HepG2 (cell line): ENCODE measurements at regions not wholly inside any gene's neighbourhood (a gene's known extent, or its start where the extent isn't known, plus 50 kb on each side); places are given as distances from the start of the nearest gene placed in this dataset.
A peak's percentile ranks its signal among the peaks of the same experiment; 100 is the strongest.

Source experiments
- E2F5 ChIP-seq: sonication (generic); formaldehyde crosslinking; conservative IDR thresholded peaks from 2 replicates; pipeline ENCODE4 v1.4.0; 2020; ENCODE audit warnings: missing genetic modification reagents
- HNRNPH1 ChIP-seq: fragments of 200-400 bp; formaldehyde crosslinking; optimal IDR thresholded peaks from 2 replicates; pipeline ENCODE3; 2017; ENCODE audit warnings: mild to moderate bottlenecking, low read depth, low read length
- MAZ ChIP-seq, 2 experiments: sonication (generic) in 1 of 2; formaldehyde crosslinking in 1 of 2; IDR thresholded peaks; 2 replicates each; pipeline versions ENCODE4 v1.5.0 to v1.6.1; 2012 to 2020; ENCODE audit warnings: low read depth in 2 of 2, mild to moderate bottlenecking in 2 of 2, borderline replicate concordance in 1 of 2, improper control_type of control experiment in 1 of 2, low read length in 1 of 2, missing genetic modification reagents in 1 of 2, moderate library complexity in 1 of 2
- RBFOX2 ChIP-seq: fragments of 200-400 bp; formaldehyde crosslinking; IDR thresholded peaks from 2 replicates; pipeline ENCODE4 v1.6.1; 2017; ENCODE audit warnings: low read depth, mild to moderate bottlenecking, low read length
- SKI ChIP-seq: fragments of 450-650 bp; IDR thresholded peaks from one replicate; pipeline ENCODE4 v1.6.1; 2018; ENCODE audit warnings: mild to moderate bottlenecking; ENCODE audit not compliant: partially characterized antibody
- SNAPC4 ChIP-seq: sonication (generic); formaldehyde crosslinking; IDR thresholded peaks from 2 replicates; pipeline ENCODE4 v1.4.0; 2020; ENCODE audit warnings: mild to moderate bottlenecking, missing genetic modification reagents
- THRA ChIP-seq: sonication (generic); formaldehyde crosslinking; IDR thresholded peaks from 2 replicates; pipeline ENCODE4 v1.4.0; 2020; ENCODE audit warnings: missing genetic modification reagents, borderline replicate concordance
- YEATS4 ChIP-seq: sonication (generic); formaldehyde crosslinking; IDR thresholded peaks from 2 replicates; pipeline ENCODE4 v1.4.0; 2020; ENCODE audit warnings: missing genetic modification reagents, borderline replicate concordance
- ZBTB7B ChIP-seq: sonication (generic); formaldehyde crosslinking; IDR thresholded peaks from 2 replicates; pipeline ENCODE4 v1.4.0; 2020; ENCODE audit warnings: missing genetic modification reagents
- ZNF484 ChIP-seq: sonication (generic); formaldehyde crosslinking; IDR thresholded peaks from 2 replicates; pipeline ENCODE4 v1.5.1; 2020; ENCODE audit warnings: mild to moderate bottlenecking, low read depth, missing genetic modification reagents, borderline replicate concordance
- ZNF790 ChIP-seq: sonication (generic); formaldehyde crosslinking; IDR thresholded peaks from 2 replicates; pipeline ENCODE4 v1.8.0; 2022; ENCODE audit warnings: missing genetic modification reagents, mild to moderate bottlenecking, borderline replicate concordance
- ZSCAN31 ChIP-seq: sonication (generic); formaldehyde crosslinking; IDR thresholded peaks from 2 replicates; pipeline ENCODE4 v1.5.0; 2020; ENCODE audit warnings: low read depth, mild to moderate bottlenecking, missing genetic modification reagents
- ZSCAN5A ChIP-seq: sonication (generic); formaldehyde crosslinking; IDR thresholded peaks from 2 replicates; pipeline ENCODE4 v1.8.0; 2022; ENCODE audit warnings: mild to moderate bottlenecking, missing genetic modification reagents, borderline replicate concordance

- TF ChIP-seq SNAPC4 (no peak), ZNF790 (CRISPR knock-in tag) (no peak), ZSCAN31 (CRISPR knock-in tag) (0 out of 2 replicates have a peak, but pooled peaks have one; percentile 34), RBFOX2 (peak; percentile 82), THRA (peak; percentile 69; the same call in 1 of the 2 replicates), MAZ (IDR thresholded peaks at IDR 0.05; ENCODE audit: borderline replicate concordance, low read depth, low read length) (no peak; the same call in 1 of the 2 replicates), MAZ (CRISPR knock-in tag; IDR thresholded peaks at IDR 0.05; ENCODE audit: low read depth) (no peak), YEATS4 (CRISPR knock-in tag) (0 out of 2 replicates have a peak, but pooled peaks have one; percentile 52), E2F5 (CRISPR knock-in tag) (no peak), HNRNPH1 (no peak), ZSCAN5A (CRISPR knock-in tag) (peak; percentile 60), SKI (peak; percentile 88), ZNF484 (no peak), ZBTB7B (0 out of 2 replicates have a peak, but pooled peaks have one; percentile 53)
Observed at GRCh38 chr3:148601766-148602685, 95.7 kb upstream of the AGTR1 start (continued).
